ENCODE measurements at regions not wholly inside any gene's neighbourhood (a gene's known extent, or its start where the extent isn't known, plus 50 kb on each side); places are given as distances from the start of the nearest gene placed in this dataset.

DNA sequence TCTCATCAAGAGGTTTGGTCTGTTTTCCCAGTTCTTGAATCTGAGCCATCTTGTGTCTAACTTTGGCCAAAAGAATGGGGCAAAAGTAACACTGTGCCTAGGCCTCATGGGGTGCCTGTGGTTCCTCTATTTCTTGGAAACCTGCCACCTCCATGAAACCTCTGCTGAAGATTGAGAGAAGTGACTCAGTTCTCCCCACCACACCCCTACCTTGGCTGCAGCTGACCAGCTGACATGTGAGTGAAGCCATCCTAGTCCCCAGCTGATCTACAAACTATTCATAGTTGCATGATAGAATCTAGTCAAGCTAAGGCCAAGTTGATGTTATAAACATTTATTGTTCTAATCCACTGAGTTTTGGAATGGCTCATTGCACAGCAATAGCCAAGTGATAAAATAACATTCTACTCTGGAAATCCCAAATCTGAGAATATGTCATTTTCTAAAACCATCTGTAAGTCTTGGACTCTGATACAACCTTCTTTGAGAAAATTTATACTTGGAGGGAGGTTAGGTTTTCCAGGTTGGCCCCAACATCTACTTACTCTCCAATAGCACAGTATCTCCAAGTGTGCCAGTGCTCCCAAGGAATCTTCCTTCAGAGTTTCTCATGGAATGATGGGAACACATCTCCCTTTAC, 107.0 kb upstream of the SMLR1 start:
- H3K9ac ChIP-seq (ENCODE audit: insufficient read depth in 1 of 2, low read depth in 2 of 2, low read length in 2 of 2) = no peak overlapping the region
- H3K4me2 ChIP-seq (ENCODE audit: insufficient read depth, low read length) = no peak overlapping the region
- DNase-seq (ENCODE audit: extremely low read depth in 1 of 4, low spot score in 3 of 4) (no peak), ATAC-seq (no peak), FAIRE-seq (no peak)
- no peaks in the 10 kb centered on the region for H4K20me1 ChIP-seq (replicated peaks; ENCODE audit: control insufficient read depth, insufficient read depth, low read length)
- intact Hi-C loops (cut with micrococcal nuclease) = no loop called here
- H3K9me3 ChIP-seq (replicated peaks; ENCODE audit: control insufficient read depth, insufficient read depth, low read depth, low read length) = no peaks in the 10 kb centered on the region
- ChIA-PET POLR2A (no interaction called here), CTCF (ENCODE audit: low intra/inter-chr PET ratio) (no interaction called here)
- H3K4me3 ChIP-seq = no peak overlapping the region
- H3K9me1 ChIP-seq (ENCODE audit: control insufficient read depth, insufficient read depth, low read length) = no peaks in the 10 kb centered on the region
- no TSS peak for BruUV-seq (replicated peaks)
- no peak overlapping the region for H2AFZ ChIP-seq (ENCODE audit: low read depth, low read length)
- H3K4me1 ChIP-seq (replicated peaks in 1 of 2; ENCODE audit: control insufficient read depth in 2 of 2, insufficient read depth in 2 of 2, low read length in 2 of 2) = no peaks in the 10 kb centered on the region
- H3K27ac ChIP-seq (ENCODE audit: extremely low read depth, low read depth, low read length) = no peak overlapping the region
- no peaks in the 10 kb centered on the region for H3K36me3 ChIP-seq (ENCODE audit: control insufficient read depth, insufficient read depth, low read length)
- H3K27me3 ChIP-seq (ENCODE audit: control insufficient read depth in 2 of 2, insufficient read depth in 2 of 2, low read length in 2 of 2) = no peaks in the 10 kb centered on the region
- H3K79me2 ChIP-seq (ENCODE audit: control insufficient read depth, insufficient read depth, low read length) = no peaks in the 10 kb centered on the region
- in situ Hi-C loops (cut with MboI) = no loop called here
- TF ChIP-seq ZSCAN32 (CRISPR knock-in tag; IDR thresholded peaks at IDR 0.05) (no peak), TAF15 (IDR thresholded peaks at IDR 0.05; ENCODE audit: low read depth, low read length) (no peak), ZNF445 (CRISPR knock-in tag; IDR thresholded peaks at IDR 0.05; ENCODE audit: low read depth) (no peak), PURB (CRISPR knock-in tag; IDR thresholded peaks at IDR 0.05; ENCODE audit: low read depth) (no peak), ESRRB (CRISPR knock-in tag; IDR thresholded peaks at IDR 0.05; ENCODE audit: borderline replicate concordance) (no peak), HIVEP1 (CRISPR knock-in tag; IDR thresholded peaks at IDR 0.05) (no peak)
- TF ChIP-seq, protein P1, sequence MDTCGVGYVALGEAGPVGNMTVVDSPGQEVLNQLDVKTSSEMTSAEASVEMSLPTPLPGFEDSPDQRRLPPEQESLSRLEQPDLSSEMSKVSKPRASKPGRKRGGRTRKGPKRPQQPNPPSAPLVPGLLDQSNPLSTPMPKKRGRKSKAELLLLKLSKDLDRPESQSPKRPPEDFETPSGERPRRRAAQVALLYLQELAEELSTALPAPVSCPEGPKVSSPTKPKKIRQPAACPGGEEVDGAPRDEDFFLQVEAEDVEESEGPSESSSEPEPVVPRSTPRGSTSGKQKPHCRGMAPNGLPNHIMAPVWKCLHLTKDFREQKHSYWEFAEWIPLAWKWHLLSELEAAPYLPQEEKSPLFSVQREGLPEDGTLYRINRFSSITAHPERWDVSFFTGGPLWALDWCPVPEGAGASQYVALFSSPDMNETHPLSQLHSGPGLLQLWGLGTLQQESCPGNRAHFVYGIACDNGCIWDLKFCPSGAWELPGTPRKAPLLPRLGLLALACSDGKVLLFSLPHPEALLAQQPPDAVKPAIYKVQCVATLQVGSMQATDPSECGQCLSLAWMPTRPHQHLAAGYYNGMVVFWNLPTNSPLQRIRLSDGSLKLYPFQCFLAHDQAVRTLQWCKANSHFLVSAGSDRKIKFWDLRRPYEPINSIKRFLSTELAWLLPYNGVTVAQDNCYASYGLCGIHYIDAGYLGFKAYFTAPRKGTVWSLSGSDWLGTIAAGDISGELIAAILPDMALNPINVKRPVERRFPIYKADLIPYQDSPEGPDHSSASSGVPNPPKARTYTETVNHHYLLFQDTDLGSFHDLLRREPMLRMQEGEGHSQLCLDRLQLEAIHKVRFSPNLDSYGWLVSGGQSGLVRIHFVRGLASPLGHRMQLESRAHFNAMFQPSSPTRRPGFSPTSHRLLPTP (IDR thresholded peaks at IDR 0.05; ENCODE audit: borderline replicate concordance, extremely low read depth, insufficient read length) = no peak
